ENCODE measurements at regions not wholly inside any gene's neighbourhood (a gene's known extent, or its start where the extent isn't known, plus 50 kb on each side); places are given as distances from the start of the nearest gene placed in this dataset.

GRCh38 chr1:95386371-95386770 lies 152.4 kb downstream of the RWDD3 start:
- TF ChIP-seq CTCF (conservative IDR thresholded peaks at IDR 0.05; ENCODE audit: low read length) (no peak), EZH2phosphoT487 (IDR thresholded peaks at IDR 0.05; ENCODE audit: borderline replicate concordance, low read depth, low read length) (no peak)

Data from OCI-LY7 (cell line).